C4-2B (cell line): ENCODE measurements at regions not wholly inside any gene's neighbourhood (a gene's known extent, or its start where the extent isn't known, plus 50 kb on each side); places are given as distances from the start of the nearest gene placed in this dataset.

Source experiments
- ZFX ChIP-seq: fragments of 450-650 bp; IDR thresholded peaks from 2 replicates; pipeline ENCODE4 v1.6.1; 2017
- TF ChIP-seq, protein P1 (sequence below): fragments of 450-650 bp; conservative IDR thresholded peaks from 2 replicates; pipeline ENCODE4 v1.5.1; 2017; ENCODE audit warnings: mild to moderate bottlenecking

DNA sequence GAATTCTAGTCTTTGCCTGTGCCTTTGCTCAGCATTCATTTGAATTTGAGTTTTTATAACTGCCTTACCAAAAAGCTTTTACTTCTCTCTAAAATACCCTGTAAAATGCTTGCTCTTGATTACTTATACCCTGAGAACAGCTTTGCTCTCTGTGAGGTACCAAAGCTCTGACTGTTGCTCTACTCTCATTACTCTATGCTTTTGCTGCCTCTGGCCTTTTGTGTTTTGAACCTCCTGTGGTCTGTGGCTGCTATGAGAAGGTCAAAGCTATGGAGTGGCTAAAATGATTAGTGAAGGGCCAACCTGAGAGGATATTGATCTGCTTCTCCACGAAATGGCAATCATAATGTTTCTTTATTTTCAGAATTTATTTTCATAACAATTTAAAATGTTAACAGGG, 375.6 kb upstream of the IMPG1 start:
- TF ChIP-seq, protein P1, sequence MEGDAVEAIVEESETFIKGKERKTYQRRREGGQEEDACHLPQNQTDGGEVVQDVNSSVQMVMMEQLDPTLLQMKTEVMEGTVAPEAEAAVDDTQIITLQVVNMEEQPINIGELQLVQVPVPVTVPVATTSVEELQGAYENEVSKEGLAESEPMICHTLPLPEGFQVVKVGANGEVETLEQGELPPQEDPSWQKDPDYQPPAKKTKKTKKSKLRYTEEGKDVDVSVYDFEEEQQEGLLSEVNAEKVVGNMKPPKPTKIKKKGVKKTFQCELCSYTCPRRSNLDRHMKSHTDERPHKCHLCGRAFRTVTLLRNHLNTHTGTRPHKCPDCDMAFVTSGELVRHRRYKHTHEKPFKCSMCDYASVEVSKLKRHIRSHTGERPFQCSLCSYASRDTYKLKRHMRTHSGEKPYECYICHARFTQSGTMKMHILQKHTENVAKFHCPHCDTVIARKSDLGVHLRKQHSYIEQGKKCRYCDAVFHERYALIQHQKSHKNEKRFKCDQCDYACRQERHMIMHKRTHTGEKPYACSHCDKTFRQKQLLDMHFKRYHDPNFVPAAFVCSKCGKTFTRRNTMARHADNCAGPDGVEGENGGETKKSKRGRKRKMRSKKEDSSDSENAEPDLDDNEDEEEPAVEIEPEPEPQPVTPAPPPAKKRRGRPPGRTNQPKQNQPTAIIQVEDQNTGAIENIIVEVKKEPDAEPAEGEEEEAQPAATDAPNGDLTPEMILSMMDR = no peak
- TF ChIP-seq ZFX = no peak
